ENCODE measurements at regions not wholly inside any gene's neighbourhood (a gene's known extent, or its start where the extent isn't known, plus 50 kb on each side); places are given as distances from the start of the nearest gene placed in this dataset.
"Not testable (repeated sequence)": the region's sequence is repeated elsewhere in the genome, so short reads cannot be mapped to it uniquely, and the experiment has no call there.

- TF ChIP-seq, protein P1, sequence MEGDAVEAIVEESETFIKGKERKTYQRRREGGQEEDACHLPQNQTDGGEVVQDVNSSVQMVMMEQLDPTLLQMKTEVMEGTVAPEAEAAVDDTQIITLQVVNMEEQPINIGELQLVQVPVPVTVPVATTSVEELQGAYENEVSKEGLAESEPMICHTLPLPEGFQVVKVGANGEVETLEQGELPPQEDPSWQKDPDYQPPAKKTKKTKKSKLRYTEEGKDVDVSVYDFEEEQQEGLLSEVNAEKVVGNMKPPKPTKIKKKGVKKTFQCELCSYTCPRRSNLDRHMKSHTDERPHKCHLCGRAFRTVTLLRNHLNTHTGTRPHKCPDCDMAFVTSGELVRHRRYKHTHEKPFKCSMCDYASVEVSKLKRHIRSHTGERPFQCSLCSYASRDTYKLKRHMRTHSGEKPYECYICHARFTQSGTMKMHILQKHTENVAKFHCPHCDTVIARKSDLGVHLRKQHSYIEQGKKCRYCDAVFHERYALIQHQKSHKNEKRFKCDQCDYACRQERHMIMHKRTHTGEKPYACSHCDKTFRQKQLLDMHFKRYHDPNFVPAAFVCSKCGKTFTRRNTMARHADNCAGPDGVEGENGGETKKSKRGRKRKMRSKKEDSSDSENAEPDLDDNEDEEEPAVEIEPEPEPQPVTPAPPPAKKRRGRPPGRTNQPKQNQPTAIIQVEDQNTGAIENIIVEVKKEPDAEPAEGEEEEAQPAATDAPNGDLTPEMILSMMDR (IDR thresholded peaks at IDR 0.05), result not testable (repeated sequence)
- TF ChIP-seq POLR2AphosphoS5 (IDR thresholded peaks at IDR 0.05), result not testable (repeated sequence)
These were observed 95.1 kb downstream of the USP22 start for GRCh38 chr17:20947708-20948107.

All from transverse colon (tissue), 4 donors.